GM12891 (cell line): ENCODE measurements at regions not wholly inside any gene's neighbourhood (a gene's known extent, or its start where the extent isn't known, plus 50 kb on each side); places are given as distances from the start of the nearest gene placed in this dataset.

Experiments used
- DNase-seq: peaks from one replicate; pipeline ENCODE4 v3.0.0; 2011; ENCODE audit warnings: low spot score; ENCODE audit not compliant: insufficient read length
- FAIRE-seq: peaks from 2 replicates; lab custom pipeline; 2011; peaks lifted over from hg19 to GRCh38; lab: Jason Lieb, UNC
- PAX5 ChIP-seq: IDR thresholded peaks from 2 replicates; pipeline ENCODE4 v1.6.1; 2011; ENCODE audit warnings: low read length, moderate library complexity, mild to moderate bottlenecking; ENCODE audit not compliant: insufficient read depth, severe bottlenecking
- POLR2A ChIP-seq: IDR thresholded peaks from 2 replicates; pipeline ENCODE4 v1.6.1; 2011; ENCODE audit warnings: low read depth, low read length, control low read depth
- POLR2AphosphoS5 ChIP-seq: IDR thresholded peaks from 2 replicates; pipeline ENCODE4 v1.6.1; 2011; ENCODE audit warnings: low read depth, low read length, control low read depth
- POU2F2 ChIP-seq: IDR thresholded peaks from 2 replicates; pipeline ENCODE4 v1.6.1; 2011; ENCODE audit warnings: low read depth, mild to moderate bottlenecking, control low read depth, low read length, moderate library complexity
- SPI1 ChIP-seq: IDR thresholded peaks from 2 replicates; pipeline ENCODE4 v1.6.1; 2011; ENCODE audit warnings: low read depth, low read length, control low read depth
- TAF1 ChIP-seq: IDR thresholded peaks from 2 replicates; pipeline ENCODE4 v1.6.1; 2011; ENCODE audit warnings: low read depth, low read length, control low read depth

GRCh38 chr3:168647582-168647981 is 551.9 kb upstream of the GOLIM4 start:
- TF ChIP-seq POLR2AphosphoS5: no peak
- TF ChIP-seq PAX5: no peak
- TF ChIP-seq POU2F2: no peak
- no peak for TF ChIP-seq POLR2A
- TF ChIP-seq TAF1: no peak
- TF ChIP-seq SPI1: no peak
- DNase-seq (no peak), FAIRE-seq (no peak)

DNA sequence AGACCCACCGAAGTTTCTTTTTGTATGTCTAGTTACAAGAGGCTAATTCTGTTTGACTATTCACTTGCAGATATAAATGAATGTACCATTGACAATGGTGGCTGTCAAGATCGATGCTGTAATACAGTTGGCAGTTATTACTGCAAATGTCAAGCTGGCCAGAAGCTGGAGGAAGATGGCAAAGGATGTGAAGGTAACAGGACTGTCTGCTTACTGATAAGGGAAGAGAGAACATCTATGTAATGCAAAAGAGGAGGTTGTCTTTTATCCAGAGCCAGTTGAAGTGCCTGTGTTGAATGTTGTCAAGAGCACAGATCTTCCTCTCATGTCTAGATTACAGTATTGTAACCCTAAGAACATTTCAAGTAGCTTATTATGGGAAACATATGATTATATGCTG is 549.5 kb upstream of the GOLIM4 start:
- DNase-seq (no peak), FAIRE-seq (no peak)
- TF ChIP-seq SPI1 (no peak), POLR2AphosphoS5 (no peak), TAF1 (no peak), POLR2A (no peak), POU2F2 (no peak), PAX5 (no peak)

DNA sequence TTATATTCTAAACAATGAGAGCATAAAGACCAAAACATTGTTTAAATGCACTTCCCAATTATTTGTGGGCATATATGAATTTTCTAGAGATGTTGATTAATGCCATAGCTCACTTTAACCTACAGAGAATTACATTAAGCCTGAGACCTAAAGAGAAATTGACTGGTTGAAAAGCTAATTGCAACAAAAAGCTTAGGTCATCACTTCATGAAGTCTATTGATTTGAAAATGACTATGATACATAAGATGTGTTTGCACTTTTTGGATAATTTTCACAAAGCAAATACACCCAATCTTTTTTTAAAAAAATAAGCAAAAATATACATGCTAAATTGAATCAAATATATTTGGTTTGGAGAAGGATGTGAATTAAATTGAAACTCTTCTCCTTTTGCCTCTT is 532.8 kb upstream of the GOLIM4 start:
- no peak for TF ChIP-seq SPI1
- no peak for TF ChIP-seq POU2F2
- no peak for TF ChIP-seq POLR2AphosphoS5
- TF ChIP-seq TAF1: no peak
- no peak for DNase-seq
- FAIRE-seq: no peak

GRCh38 chr3:168625477-168625876 is 529.8 kb upstream of the GOLIM4 start:
- FAIRE-seq (no peak), DNase-seq (no peak)
- TF ChIP-seq TAF1 (no peak), POLR2A (no peak), SPI1 (no peak)

GRCh38 chr3:168624892-168625448 is 529.2 kb upstream of the GOLIM4 start:
- TF ChIP-seq PAX5: no peak
- no peak for TF ChIP-seq TAF1
- TF ChIP-seq POLR2A: no peak
- TF ChIP-seq POLR2AphosphoS5: no peak
- no peak for TF ChIP-seq SPI1
- TF ChIP-seq POU2F2: no peak
- DNase-seq (no peak), FAIRE-seq (no peak)

DNA sequence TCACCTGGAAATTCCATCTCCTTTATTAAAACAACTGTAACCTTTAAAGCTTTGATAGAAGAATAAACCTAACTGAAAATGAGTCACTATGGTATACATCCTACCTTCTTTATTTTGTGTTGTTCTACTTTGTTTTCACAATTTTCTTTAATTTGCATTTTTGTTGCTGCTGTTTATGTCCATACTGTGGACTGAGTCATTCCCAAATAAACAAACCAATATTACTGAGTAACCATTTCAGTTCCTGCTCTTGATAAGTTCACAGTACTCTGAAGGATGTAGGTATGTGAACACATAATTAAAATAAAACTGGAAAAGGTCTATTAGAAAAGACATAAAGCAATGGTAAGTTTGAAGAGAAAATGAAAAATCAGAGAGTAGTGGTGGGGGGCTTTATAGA is 528.5 kb upstream of the GOLIM4 start:
- no peak for DNase-seq
- no peak for FAIRE-seq
- TF ChIP-seq TAF1 (no peak), SPI1 (no peak), POU2F2 (no peak), PAX5 (no peak), POLR2A (no peak), POLR2AphosphoS5 (no peak)

- DNase-seq (no peak), FAIRE-seq (no peak)
Measured at GRCh38 chr3:168622795-168623194, 527.1 kb upstream of the GOLIM4 start.

DNA sequence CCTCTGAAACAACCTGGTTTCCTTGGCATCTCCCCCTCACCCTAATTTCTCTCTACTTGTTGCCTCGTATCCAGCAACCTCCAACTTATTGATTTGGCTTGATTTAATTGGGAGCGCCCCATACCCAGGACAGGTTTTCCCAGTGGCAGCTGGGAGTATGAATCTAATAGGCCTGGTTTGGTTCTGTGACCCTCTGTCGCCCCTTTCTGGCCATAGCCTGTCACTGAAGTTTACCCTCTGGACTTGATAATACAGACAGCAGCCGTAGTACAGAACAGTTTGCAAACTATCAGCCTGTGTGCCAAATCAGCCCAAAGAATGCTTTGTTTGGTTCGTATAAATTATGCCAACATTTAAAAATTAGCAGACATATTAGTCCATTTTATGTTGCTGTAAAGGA is 525.1 kb upstream of the GOLIM4 start:
- FAIRE-seq: no peak
- no peak for DNase-seq
- TF ChIP-seq TAF1 (no peak), POU2F2 (no peak), SPI1 (no peak), POLR2AphosphoS5 (no peak), POLR2A (no peak), PAX5 (no peak)

More at GRCh38 chr3:168622795-168623194, 527.1 kb upstream of the GOLIM4 start:
- no peak for TF ChIP-seq POU2F2

DNA sequence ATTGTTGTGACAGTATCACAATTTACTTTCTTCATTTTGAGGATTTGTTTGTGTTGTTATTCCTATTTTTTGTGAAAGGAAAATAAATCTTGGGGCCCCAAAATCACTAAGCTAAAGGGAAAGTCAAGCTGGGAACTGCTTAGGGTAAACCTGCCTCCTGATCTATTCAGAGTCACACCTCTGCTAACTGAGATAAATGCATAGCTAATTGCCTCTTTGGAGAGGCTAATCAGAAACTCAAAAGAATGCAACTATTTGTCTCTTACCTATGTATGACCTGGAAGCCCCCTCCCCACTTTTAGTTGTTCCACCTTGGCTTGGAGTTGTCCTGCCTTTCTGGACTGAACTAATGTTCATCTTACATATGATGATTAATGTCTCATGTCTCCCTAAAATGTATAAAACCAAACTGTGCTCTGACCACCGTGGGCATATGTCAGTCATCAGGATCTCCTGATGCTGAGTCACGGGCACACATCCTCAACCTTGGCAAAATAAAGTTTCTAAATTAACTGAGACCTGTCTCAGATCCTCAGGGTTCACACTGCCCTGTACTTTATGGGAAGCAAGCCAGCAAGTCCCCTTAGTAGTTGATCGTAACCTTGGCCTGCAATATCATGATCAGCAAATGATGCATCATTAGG is 523.2 kb upstream of the GOLIM4 start:
- FAIRE-seq: no peak
- no peak for TF ChIP-seq SPI1
- no peak for TF ChIP-seq POLR2AphosphoS5
- TF ChIP-seq POU2F2: no peak
- TF ChIP-seq POLR2A: no peak
- TF ChIP-seq PAX5: no peak
- no peak for TF ChIP-seq TAF1
- DNase-seq: no peak

DNA sequence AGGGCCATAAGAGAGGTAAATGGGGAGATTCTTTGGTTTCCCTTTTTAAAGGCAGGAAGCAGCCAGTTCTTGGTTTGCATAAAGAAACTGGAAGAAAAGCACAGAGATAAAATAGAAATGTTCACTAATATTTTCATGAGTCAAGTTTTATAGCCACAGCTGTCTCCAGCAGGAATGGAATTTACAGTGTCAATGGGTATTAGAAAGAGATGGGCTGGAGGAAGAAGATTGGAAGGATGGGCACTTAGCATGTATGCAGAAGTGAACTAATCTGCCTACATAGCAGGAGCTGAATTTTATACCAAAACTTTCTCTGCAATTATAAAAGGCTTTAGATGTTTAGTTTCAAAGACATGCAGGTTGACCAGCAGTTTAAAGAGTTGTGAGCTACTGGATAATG is 521.9 kb upstream of the GOLIM4 start:
- TF ChIP-seq POLR2AphosphoS5 (no peak), POLR2A (no peak), PAX5 (no peak), SPI1 (no peak), TAF1 (no peak), POU2F2 (no peak)
- FAIRE-seq (no peak), DNase-seq (no peak)

GRCh38 chr3:168616915-168617314 is 521.2 kb upstream of the GOLIM4 start:
- TF ChIP-seq POLR2AphosphoS5 (no peak), POLR2A (no peak), POU2F2 (no peak), TAF1 (no peak), PAX5 (no peak), SPI1 (no peak)
- DNase-seq: no peak
- no peak for FAIRE-seq
